NCI-H226 (cell line): ENCODE measurements at regions not wholly inside any gene's neighbourhood (a gene's known extent, or its start where the extent isn't known, plus 50 kb on each side); places are given as distances from the start of the nearest gene placed in this dataset.

Experiments
- DNase-seq: peaks from one replicate; pipeline ENCODE4 v3.0.0-alpha.2; 2015

DNA sequence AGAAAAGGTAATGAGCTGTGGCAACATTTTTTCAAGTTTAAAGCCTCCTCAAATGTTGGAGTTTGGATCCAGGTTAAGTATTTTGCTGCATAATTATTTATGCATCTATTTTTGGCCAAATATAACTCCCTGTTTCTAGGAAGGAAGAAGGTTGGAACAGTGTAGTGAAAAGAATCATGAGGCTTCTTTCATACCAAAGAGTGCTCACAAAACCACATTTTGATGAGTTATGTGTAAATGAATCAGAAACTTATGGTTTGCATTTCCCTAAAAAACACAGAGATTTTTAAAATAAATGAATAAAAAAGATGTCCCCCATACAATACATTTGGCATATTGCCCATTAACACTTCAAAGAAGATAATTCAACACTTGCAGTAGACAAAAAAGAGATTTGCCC, 246.9 kb upstream of the PRDM1 start:
- DNase-seq, result no peak

DNA sequence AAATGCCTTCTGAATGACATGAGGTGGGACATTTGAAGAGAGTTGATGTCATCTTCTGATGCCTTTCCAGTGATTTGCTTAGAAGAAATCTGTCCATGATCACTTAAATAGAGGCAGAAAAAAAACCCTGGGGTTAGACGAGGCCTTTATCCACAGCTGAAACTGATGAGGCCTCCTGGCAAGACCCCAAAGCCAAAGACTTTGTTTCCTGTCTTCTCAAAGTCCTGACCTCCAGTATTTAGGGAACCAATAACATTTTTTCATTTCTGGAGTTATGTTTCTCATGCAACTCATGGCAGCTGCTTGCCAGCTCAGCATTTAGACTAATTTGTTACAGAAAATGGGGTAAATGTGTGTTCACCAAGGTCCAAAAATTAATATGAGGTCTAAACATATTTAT, 248.0 kb upstream of the PRDM1 start:
- no peak for DNase-seq

DNA sequence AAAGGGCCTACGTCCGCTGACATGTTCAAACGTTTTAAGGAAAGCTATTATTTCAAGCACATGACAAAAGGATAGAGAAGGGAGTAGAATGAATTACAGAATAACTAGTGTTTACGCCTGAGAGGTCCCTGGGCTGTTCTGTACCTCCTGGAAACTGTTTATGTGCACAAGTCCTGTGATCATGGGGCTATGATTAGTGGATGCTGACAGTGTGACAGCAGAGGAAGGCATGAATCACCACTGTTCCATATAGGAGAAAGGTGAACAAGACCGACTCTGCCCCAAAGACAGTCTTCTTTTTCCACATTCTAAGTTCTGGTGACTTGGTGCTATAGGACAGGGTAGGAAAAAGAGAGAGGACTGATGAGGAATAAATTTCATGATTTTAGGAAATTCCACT, 249.2 kb upstream of the PRDM1 start:
- DNase-seq, result no peak

DNA sequence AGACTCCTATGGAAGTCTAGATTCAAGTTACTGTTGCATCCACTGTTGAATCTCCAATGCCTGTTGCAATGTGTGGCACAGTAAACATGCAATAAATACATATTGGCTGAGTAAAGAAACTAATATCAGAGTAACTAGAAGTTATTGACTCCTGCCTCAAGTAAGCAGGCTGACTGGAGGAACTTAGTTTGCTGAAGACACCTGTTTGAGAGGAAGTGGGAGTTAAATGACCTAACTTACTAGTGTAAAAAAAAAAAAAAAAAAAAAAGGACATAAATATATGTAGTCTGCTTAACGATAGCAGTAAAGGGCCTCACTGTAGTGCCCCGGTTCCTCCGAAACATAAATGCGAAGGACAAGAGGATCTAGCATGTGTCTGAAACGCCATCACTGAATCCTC, 249.8 kb upstream of the PRDM1 start:
- no peak for DNase-seq

DNA sequence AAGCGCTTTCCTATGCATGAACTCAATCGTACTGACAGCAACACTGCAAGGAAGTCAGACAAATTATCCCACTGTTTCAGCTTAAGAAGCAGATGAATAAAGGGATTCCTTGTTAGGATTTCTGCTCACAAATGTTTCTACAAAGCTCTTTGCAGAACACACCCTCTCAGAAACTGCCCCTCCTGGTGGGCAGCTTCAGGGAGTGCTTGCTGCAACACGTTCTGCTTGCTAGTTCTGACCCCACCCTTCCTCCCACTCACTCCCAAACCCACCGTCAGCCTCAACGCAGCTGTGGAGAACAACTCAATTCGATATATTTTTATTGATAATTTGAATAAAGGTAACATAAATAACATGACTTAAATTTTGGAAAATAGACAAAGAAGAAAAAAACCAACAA, 250.8 kb upstream of the PRDM1 start:
- peak; percentile 7 for DNase-seq

DNA sequence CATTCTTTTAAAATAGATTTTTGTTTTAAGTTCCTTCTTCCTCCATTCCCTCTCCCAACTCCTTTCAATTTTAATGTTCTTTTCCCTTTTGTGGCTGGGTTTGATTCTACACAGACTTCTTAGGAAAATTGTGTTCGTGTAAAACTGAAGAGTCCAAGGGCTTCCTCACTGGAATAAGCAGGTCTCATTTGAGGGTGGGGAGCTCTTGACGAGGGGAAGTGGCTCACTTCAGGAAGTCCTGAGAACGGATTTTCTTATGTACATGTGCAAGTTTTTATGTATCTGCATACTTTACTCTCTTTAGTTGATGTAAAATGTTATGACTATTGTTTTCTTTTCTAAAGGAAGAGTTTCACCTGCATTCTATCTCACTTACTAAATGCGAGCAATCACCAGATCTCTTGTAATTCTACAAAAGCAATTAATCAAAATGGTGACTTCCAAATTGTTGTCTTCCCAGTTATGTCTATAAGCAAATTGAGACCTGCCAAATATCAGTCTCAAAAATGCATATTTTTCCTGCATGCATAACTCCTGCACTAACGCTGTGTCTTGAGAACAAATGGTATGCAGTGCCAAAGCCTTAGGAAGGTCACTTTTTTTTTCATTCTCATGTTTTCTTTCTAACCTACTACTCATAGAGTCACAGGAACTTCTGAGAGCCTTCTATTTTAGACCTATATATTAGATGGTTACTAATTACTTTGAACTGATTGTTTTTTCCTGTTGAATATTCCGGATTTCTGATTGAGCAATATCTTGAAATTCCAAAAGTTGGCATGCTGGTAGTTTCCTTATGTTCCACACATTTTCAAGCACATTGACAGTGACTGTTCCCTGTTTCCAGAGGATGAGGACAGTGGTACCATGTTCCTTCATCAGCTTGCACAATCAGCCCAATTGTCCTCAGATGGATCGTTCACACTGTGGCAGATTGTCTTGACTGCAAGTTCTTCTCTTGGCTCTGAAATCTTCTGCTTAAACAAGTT, 251.9 kb upstream of the PRDM1 start:
- no peak for DNase-seq

DNA sequence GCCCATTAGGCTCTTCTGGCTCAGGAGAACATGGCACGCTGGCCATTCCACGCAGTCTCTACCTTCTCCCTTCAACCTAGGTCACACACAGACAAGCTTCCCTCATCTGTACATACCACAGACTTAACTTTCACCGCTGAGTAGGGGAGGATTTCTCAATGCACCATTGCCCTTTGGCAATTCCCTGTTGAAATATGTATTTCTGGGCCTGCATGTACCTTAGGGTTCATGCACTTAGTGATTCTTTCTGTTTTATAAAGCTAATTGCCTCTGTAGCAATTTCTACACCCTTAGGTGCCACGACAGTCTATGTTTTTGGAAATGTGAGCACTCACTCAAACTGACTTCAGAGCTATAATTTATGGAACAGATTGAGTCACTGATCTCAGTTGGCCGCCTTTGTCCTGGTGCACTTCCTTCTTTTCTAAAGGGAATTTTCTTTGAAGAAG, 253.8 kb upstream of the PRDM1 start:
- no peak for DNase-seq

DNA sequence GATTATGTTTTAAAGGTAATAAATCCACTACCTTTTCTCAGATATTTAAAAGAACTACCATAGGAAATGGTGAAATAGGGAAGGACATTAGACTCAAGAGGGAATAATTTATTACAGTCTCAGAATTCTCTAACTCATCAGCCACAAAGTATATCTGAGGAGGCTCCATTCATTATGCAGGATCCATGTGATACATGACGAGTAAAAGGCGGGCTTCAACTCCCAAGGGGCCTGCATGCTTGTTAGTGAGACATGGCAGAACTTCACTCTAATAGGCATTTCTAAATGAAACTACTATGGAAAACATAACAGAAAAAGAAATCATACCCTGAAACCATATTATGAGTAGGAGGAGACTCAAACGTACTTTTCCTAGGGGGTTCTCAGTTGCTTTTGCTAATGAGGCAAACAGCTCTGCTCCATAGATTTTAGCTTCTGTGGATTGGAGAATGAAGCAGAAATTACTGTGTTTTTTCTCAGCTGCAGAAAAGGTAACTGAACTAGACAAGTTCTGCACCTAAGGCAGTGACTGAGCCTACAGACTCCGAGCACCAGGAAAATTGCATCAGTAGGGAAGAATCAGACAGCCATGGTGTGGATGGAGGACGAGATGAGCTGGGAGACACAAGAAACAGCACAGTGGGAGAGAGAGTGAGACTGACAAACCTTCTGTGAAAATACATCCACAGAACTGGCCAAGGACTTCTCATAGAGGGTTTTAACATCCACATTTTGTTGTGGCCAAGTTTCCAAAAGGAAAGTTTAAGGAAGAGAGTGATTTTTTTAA, 254.6 kb upstream of the PRDM1 start:
- DNase-seq, result no peak

DNA sequence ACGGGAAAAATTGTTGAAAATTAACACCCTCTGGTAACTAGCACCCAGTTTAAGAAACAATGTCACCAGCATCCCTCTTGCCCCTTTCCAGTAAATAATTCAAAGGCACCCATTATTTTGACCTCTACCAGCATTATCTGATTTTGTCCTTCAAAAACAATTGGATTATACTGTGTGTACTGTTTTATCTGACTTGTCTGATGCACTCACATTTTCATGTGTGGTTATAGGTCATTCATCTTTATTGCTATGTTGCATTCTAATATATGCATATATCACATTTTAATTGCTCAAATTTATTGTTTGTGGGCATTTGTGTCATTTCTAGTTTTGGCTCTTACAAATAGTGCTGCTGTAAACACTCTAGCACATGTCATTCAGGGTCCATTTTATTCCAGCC, 260.9 kb upstream of the PRDM1 start:
- no peak for DNase-seq

DNA sequence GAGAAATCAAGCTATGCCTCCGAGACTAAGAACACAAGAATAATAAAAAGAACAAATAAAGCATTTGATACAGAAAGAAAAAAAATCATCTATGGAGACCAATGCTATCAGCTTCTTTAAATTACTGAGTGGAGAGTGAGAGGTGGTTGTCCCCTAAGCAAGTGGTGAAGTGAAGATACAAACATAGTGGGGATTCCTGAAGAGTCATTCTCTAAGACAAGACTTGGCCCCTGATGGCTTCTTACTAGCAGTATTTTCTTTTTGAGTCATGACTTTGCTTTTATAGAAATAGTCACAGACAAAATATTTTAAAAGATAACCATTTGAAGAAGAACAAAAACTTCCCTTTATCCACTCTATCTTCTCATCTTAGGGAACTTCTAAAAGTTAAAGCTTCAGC, 261.4 kb upstream of the PRDM1 start:
- no peak for DNase-seq

DNA sequence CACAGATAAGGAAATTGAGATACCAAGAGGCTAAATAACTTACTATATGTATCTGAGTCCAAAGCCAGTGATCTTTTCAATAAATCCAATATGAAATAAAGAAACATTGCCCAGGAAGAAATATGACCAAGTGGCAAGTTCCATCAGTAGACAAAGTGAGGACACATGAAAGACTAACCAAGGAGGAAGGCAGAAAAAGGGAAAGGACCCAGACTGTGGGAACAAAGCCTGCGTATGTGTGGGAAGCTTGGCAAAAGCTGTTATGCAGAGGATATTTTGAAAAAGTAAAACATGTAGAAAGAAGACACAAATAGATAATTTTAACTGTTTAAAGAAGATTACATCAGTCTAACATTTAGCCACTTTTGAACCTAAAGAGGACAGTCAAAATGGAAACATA, 264.4 kb upstream of the PRDM1 start:
- DNase-seq, result no peak

DNA sequence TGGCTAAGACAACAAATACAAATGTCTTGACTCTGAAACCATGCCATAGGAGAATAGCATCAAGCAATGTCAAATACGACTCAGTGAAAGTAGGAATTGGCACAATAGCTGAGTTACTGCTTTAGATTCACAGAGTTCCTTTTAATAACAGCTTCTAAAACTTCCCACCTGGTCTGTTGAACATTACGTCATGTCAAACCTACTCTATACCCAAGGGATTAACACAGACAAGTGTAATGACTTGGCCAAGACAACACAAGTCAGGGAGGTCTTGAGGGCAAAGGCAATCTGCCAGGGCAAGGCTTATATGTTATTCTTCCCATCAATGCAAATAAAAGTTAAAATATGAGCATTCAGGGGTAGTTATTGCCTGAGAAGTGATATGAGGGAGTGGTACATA, 265.1 kb upstream of the PRDM1 start:
- DNase-seq, result no peak

DNA sequence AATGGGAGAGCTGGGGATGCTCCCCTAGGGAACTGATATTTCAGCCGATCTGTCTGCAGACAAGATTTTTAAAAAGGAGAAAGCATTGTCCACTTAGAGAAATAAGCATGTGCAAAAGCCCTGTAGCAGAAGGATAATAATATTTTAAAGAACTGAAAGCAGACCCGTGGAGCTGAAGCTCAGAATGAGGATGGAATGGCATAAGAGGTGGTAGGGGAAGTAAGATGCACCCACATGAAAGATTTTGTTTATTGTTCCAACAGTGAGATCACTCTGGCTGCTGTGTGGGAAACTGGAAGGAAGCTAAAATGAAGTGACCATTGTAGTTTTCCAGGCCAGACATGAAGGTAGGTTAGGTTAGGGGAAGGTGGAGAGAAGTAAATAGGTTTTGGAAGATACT, 266.4 kb upstream of the PRDM1 start:
- DNase-seq, result no peak

DNA sequence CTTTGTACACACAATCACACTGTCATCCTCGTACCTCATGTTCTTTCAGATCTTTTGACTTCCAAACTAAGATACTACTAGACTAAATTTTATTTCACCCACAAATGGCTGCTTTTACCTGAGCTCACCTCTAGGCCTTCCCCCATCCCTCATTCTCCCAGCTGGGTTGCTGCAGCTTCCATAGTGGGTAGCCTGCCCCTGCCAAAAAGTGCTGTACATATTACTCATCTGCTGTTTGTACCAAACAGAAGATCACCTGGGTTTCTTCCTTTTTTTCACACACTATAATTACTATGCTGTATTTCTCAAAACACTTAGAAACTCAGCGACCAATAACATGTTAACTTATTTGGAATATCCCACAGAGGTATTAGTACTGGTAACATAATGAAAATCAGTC, 267.6 kb upstream of the PRDM1 start:
- DNase-seq, result no peak

DNA sequence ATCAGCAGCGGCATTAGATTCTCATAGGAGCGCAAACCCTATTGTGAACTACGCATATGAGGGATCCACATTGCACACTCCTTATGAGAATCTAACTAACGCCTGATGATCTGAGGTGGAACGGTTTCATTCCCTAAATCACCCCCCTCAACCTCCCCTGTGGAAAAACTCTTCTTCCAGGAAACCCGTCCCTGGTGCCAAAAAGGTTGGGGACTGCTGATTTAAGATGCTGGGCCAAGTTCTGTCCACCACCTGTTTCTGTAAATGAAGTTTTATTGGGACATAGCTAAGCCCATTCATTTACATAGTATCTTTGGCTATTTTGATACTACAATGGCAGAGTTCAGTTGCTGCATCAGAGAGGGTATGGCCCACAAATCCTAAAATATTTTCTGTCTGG, 268.2 kb upstream of the PRDM1 start:
- DNase-seq, result no peak

DNA sequence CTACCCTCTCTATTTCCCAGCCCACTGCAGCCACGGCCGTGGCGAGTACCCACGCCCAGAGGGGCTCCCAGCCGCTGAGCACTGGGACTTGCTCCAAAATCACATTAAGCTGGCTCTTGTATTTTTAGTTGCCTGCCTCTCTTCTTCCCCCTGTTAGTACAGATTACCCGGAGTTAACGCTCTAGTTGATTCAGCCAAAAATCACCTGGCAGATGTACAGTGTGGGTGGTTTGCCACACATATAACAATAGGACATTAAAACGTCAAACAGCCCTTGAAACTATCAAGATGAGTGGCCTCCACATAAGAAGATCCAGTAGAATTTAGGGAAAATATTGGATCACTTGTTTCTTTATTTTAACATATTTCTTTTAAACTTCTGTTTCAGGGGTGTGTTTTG, 268.8 kb upstream of the PRDM1 start:
- DNase-seq, result no peak

DNA sequence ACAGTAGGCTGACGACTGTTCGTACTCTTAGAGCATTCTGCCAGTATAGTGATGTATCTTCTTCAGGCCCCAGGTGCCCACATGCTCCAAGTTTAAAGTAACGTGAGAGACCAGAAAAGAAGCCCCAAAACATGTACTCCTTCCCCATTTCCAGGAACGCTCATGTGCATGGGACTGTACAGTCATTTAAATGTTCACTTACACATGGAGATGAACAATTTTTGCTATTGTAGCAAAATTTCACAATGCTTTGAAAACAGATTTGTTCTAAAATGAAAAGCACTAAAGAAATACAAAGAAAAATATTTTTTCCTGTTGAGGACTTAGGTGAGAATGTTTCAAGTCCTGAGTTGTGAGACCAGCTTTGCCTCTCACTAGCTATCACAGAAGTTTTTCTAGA, 269.3 kb upstream of the PRDM1 start:
- no peak for DNase-seq

DNA sequence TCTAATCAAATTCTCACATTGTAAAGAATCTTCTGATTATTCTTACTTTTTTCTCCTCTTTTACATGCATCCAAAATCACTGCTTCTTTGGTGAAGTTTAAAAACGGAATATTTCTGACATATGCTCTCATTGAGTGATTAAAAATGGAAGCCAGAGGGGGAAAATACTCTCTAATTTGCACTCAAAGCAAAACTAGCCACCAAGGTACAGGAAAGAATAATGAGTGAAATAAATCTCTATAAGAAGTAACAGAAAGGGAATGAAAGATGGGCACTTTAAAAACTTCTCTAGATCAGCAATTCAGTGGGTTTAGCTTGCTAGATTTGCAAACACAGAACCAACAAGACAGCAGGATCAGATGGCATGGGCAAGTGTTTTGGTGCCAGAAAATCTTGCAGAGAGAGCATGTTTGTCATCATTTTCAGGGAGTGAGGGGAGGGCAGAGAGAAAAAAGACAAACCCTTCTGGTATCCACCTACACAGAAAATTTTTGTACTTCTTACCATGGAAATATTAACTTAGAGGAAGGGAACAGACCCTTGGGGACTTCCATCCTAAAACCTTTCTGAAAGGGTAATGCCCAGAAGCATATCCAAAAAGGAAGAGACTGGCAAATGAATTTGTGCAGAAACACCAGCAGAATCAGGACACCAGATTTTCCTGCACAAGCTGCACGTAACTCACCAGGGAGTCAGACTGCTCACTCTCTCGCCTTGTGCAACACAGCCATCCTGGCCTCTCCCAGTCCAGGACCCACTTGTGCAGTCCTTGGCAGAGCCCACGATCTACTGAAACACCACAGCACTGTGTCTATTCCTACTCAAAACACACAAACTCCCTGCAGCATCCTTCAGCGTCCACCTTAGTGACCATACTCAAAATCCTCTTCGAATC, 270.2 kb upstream of the PRDM1 start:
- no peak for DNase-seq

DNA sequence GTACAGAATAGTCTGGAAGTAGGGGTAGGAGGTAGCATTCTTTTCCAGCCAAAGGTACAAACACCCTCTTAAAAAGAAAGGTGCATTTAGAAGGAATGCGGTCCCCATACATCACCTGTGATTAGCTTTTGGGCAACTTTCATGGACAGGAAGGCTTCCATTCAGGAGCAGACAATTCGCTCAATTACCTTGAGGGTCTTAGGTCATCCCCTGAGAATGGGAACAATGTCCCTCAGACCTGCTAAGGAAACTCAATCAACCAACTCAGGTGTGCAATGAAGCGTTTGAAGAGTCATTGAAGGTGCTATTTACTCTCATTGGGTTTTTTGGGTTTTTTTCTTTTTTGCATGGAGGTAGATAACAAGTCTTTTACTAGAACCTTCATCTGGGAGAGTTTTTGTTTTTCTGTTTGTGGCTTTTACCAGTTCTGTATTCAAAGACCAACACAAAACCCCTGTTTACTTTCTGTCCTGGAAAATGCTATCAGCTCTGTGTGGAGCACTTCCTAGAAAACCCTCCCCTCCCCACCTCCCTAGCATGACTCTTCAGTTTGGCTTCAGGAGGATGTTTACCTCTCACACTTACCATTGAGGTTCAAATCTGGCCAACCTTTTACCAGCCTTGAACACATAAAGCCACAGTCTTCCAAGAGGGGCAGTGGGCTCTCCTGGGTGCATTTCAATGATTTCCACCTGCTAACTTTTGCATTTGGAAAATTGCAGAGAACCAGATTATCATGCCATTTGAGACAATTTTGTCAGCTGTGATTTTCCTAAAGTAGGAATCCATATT, 271.2 kb upstream of the PRDM1 start:
- DNase-seq, result no peak

DNA sequence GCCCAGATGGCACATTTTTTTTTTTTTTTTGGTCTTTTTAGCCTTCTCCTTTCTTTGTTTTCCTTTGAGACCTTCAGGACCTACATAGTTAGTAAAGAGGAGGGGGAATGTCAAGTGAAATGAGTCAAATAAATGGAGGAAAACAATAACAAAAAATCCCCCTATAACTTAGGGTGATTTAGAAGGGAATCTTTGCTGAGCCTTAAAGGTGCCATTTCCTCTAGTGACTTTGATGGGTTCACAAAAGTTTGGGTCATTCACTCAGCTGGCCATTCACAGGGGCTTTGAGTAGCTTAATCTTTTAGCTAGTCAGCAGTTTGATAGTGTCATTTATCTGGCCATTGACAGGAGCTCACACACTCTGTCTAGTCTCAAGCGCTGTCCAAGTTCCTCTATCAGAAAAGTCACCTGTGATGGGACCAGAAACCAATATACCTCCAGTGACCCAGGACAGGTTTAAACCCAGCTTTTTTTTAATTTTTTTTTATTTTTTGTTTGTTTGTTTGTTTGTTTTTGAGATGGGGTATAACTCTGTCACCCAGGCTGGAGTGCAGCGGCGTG, 275.1 kb upstream of the PRDM1 start:
- no peak for DNase-seq

DNA sequence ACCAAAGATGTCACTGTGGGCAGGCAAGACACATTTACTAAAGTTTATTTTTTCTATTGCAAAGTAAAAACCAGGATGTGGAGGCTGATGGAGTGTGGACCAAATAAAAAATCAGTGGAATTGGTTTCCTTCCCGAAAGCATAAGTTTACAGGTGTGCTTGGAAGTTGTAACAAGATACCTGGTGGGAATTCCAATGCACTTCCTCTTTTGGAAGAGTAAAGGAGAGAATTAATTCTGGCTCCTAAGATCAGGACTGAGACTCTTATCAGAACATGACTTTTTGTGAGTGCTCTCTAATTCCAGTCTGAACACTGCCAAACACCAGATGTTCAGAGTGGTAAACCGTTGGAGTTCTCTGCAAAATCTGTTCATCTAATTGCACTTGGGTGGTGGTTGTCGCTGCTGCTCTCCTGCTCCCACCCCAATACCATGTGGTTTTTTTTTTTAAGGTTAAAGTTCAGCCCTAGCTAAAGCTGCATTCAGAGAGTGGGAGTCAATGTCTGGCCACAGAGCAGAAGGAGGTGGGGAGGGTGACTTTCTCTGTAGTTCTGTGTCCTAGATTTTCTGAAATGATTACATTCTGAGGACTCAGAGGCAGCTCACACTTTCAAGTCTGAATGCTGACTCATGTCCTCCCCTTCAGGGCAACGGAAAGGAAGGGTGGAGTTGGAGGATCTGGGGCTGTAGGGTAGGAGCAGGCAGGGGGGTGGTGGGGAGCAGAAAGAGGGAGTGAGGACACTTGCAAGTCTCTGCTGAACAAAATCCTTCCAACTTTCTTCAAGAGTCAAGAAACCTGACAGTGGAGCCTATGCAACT, 275.8 kb upstream of the PRDM1 start:
- peak; percentile 70 for DNase-seq
